HG02870 (cell line): ENCODE measurements at regions not wholly inside any gene's neighbourhood (a gene's known extent, or its start where the extent isn't known, plus 50 kb on each side); places are given as distances from the start of the nearest gene placed in this dataset.
"Not testable (repeated sequence)": the region's sequence is repeated elsewhere in the genome, so short reads cannot be mapped to it uniquely, and the experiment has no call there.

Source experiments
- ATAC-seq: cut with Tn5 transposase; IDR thresholded peaks from one replicate; pipeline ENCODE4 v1.9.1; 2021; ENCODE audit warnings: mild to moderate bottlenecking, moderate library complexity; ENCODE audit not compliant: unreplicated experiment

DNA sequence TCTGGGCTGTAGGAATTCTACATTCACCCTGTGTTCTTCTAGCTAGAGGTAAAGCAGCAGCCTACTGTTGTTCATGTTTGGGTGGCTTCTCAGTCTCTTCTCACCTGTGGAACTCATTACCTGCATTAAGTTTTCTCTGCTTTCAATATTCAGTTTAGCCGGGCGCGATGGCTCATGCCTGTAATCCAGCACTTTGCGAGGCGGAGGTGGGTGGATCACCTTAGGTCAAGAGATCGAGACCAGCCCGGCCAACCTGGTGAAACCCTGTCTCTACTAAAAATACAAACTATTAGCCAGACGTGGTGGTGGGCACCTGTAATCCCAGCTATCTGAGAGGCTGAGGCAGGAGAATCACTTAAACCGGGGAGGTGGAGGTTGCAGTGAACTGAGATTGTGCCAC, 139.8 kb upstream of the UBE2E3 start:
- no peak for ATAC-seq

DNA sequence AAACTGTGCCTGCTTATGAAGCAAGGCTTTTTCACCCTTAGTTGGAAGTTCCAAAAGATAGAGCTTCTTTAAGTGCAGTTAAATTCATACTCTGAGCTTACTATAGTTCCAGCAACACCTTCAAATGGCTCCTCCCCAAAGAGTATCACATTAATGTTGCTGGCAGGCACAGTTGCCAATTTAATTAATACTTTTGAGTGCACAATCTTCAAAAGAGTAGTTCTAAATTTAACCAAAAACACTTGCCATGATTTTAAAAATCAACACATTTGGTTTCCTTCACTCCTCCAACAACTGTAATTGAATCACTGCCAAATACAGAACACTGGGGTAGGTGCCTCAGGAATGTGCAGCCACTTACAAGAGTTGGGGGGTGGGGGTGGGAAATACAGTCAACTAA, 150.6 kb upstream of the UBE2E3 start:
- no peak for ATAC-seq

DNA sequence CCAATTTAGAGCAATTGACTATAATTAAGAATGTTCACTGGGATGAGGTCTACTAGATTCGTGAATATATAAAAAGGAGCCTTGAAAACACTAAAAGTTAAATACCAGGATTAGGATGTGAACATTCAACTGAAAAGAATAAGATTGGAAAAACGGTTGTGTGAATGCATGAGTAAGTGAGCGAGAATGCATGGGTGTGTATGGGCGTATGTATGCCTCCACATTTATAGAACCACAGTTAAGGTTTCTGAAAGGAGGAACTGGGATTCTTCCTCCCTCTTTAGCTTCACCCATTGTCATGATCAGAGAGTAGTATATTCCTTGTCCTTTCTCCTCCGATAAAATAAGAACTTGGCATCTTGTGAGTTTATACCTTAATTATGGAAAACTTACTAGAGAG, 151.1 kb upstream of the UBE2E3 start:
- no peak for ATAC-seq

DNA sequence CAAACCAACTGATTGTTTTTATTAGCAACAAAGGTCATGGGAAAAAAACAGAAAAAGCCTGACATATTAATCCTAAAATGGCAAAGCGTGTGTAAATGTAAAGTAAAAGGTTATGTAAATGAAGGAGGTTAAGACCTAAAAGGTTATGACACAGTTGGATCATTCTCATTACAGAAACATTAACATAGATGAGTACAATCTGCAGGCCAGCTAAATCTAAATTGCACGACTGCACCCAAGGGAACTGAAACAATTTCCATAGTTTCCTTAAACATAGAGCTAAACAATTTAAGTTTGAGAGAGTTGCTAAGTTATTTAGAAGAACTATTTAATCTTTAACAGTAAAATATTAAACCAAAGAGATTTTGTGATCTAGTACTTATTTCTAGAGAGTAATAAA, 151.6 kb upstream of the UBE2E3 start:
- no peak for ATAC-seq

DNA sequence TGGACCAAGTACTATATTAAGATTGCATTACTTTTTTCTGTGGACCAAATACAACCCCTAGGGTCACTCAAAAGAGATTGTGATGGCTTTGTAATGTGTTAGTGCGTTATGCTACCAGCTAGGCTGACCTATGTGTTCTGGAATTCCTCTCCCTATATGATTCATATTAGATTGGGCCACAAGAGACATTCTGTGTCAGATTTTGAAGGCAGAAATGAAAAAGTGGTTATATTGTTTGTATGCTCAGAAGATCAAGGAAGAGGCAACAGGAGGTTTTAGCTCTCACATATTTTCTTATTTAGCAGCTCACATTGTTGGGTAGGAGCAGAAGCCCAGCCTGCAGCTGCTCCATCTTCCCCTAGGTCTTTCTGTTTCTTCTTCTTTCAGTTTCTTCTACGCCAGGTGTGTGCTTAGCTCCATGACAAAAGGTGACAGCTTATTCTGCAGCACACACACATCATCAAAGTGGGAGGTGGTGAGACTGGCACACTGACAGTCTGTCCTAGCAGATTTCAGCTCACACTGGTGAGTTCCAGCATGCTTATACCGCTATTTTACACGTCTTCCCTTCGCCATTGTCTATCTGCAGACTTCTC, 156.8 kb upstream of the UBE2E3 start:
- no peak for ATAC-seq

DNA sequence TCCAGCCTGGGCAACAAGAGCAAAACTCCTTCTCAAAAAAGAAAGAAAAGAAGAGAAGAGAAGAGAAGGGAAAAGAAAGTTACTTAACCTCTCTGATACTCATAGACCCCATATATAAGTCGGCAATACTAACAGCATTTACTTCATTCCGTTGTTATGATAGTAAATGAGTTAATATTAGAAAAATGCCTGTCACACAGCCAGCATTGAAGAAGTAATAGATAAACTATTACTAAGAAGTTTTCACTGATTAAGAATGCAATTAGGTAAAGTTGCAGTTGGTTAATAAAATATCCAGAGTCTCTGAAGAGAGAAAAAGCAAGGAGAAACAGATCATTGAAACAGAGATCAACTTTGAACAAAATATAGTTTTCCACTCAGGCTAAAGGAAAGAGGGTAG, 161.3 kb upstream of the UBE2E3 start:
- ATAC-seq, result no peak

DNA sequence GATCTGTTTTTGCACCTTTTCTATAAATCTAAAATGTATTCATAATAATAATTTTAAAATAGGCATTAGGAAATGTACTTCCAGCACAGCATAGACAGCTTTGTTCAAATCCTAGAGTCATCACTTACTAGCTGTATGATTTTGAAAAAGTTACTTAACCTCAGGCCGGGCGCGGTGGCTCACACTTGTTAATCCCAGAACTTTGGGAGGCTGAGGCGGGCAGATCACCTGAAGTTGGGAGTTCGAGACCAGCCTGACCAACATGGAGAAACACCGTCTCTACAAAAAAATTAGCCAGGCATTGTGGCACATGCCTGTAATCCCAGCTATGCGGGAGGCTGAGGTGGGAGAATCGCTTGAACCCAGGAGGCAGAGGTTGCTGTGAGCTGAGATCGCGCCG, 161.7 kb upstream of the UBE2E3 start:
- not testable (repeated sequence) for ATAC-seq

DNA sequence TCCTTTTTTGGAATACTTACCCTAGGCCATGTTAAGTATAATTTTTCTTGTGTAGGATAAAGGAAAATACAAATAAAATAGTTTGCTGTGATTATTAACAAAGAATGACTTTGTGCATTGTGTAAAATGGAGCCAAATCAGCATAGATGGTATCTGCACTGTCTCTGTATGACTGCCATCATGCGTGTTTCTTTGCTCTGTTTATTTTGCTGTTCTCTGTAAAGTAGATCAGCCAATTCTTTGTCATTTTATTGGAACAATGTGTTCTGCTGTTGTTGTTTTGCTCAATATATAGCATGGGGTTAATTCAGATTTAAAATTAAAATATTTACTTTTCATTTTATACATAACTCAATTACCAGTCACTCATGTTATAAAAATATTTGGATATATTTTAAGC, 181.3 kb upstream of the UBE2E3 start:
- no peak for ATAC-seq

DNA sequence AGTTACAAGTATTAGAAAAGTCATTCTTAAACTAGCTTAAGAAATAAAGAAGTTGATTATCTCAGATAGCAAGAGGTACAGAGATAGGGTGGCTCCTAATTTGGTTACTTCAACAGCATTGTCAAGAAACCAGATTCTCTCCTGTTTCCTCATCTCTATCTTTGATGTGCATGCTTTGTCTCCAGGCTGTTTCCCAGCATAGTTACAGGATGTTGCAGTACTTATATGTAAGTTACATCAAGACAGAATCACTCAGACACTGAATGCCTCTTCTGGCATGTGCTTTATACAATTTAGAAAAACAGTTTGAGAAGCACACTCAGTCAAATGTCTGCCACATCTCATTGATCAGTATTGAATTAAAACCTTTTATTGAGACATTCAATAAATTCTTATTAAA, 189.5 kb upstream of the UBE2E3 start:
- no peak for ATAC-seq

DNA sequence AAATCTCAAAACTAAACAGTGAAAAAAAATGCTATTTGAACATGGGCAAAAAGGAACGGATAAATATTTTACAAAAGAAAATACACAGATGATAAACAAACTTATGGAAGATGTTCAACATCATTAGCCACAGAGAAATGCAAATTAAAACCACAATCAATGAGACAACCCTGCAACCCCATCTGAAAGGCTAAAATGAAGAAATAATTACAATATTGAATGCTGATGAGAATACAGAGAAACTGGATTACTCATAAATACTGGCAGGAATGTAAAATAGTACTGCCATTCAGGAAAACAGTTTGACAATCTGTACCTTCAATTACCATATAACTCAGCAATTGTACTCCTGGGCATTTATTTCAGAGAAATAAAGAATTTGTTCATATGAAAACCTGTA, 193.1 kb upstream of the UBE2E3 start:
- no peak for ATAC-seq

DNA sequence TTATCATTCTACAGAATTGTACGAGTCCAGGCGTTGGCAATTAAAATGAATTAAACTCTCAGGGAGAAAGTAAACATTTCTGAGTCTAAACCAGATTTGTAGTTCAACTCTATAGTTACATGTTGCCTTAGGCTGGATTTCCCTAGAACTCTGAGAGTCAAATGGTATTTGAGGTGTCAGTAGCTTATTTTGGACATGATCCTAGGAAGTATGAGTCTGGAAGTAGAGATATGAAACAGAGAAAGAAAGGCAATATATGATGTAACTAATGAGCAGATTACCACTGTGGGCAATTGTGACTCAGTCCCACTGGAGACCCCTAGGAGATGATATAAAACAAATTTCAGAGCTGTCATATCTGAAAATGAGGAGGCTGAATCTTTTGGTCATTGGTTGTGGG, 199.1 kb upstream of the UBE2E3 start:
- no peak for ATAC-seq

DNA sequence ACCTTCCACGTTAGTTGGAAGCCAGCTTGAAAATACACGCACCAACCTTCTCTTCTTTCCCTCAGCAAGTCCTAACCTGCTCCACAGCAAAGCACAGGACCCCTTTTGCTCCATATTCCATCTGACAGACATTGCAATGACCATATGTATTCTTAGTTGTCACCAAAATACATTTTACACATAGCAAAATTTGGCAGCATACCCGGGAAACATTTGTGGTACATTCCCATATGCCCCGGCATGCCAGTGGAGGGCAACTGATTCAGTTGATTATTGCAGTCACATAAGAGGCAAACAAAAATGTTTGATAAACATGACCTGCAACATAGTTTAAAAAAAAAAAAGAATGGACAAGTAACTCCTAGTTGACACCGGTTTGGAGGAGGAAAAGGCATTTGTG, 202.1 kb upstream of the UBE2E3 start:
- ATAC-seq, result no peak

DNA sequence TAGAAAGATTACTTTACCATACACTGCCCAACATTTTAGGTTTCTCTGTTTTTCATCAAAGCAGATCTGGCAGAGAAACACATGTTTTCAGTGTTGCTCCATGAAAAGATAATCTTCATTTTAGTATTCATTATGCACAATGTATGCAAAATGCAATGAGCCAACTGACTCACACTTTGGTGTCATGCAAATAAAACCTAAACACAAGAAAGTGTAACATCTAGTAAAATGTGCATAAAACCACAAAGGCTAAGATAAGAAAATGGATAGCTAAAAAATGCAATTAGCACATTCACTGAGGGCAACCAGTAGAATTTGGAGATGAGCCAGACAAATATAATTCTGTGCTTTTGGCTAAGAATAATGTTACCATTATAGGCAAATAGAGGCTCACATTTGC, 203.5 kb upstream of the UBE2E3 start:
- no peak for ATAC-seq

DNA sequence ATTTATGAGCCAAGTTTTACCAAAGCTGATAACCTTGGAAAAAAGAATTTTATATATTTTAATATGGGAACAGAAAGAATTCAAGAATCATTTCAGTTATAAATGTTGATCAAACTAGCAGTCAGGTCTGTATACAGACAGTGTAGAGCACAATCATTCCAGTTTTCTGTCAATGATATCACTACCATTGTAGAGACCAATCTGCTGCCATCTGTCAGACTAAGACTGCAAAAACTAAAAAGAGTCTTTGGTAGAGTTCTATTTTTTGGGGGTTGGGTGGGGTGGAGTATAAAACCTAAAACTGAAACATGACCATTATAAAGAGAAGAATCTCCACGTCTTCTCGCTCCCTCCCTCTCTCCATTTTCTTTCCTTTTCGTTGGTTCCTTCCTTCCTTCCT, 204.7 kb upstream of the UBE2E3 start:
- ATAC-seq, result no peak

DNA sequence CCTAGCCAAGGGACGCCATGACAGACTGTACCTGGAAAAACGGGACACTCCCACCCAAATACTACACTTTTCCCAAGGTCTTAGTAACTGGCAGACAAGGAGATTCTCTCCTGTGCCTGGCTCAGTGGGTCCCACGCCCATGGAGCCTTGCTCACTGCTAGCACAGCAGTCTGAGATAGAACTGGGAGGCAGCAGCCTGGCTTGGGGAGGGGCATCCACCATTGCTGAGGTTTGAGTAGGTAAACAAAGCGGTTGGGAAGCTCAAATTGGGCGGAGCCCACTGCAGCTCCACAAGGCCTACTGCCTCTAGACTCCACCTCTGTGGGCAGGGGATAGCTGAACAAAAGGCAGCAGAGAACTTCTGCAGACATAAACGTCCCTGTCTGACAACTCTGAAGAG, 215.1 kb upstream of the UBE2E3 start:
- ATAC-seq, result not testable (repeated sequence)

DNA sequence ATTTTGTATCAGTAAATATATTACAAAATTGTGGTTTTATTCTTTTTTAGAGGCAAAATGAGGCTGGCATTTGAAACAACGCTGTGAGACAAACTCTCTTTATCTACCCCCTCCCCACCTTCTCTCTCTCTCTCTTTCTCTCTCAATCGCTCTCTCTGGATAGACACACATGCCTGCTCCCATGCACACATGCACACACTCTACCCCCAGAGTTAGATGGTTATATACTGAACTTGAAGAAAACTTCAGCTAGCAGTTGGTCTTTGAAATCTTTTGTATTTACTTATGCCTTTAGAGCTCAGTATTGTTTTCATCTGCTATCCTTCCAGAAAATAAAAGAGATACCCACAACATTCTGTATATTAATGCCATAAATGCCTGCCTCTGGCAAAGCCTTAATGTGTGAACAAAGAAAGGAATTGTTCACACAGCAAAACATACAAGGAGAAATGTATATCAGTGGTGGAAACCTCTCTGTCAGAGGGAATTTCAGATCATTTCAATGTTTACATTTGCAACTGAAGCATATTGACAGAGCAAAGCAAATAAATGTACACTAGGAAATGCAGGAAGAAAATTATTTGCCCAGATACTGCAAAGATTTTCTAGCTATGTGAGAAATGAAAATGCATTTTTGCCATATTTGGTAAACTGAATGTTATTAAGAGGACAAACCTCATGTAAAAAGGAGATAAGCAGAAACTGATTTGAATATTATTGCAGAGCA, 217.0 kb upstream of the UBE2E3 start:
- no peak for ATAC-seq

DNA sequence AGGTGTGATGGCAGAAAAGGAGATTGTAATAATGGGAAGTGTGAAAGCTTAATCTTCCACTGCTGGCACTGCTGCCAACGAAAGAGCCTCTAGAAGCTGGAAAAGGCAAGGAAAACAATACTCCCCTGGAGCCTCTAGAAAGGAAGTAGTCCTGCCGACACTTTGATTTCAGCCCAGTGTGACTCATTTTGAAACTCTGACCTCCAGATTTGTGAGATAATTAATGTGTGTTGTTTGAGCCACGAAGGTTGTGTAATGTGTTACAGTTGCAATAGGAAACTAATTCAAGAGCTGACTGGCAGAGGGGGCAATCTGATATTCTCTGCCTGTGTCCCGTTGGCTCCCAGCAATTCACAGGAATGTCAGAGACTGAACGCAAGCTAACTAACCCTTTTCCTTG, 219.2 kb upstream of the UBE2E3 start:
- no peak for ATAC-seq

DNA sequence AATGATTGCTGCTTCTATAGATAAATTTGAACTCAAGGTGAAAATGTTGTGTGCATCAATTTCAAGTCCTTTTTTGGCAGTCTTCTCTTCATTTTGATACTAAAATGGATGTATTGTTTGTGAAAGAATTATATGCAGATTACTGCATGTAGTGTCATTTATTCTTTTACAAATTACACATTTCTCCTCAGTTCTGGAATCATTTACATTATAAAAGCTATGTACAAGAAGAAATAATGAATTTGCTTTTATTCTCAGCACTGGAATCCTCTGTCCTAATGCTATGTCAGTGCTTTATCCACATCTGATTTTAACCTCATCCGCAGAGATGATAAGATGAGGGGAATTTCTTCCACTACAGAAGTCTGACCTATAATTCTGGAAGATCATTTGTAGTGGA, 220.8 kb upstream of the UBE2E3 start:
- ATAC-seq, result no peak

DNA sequence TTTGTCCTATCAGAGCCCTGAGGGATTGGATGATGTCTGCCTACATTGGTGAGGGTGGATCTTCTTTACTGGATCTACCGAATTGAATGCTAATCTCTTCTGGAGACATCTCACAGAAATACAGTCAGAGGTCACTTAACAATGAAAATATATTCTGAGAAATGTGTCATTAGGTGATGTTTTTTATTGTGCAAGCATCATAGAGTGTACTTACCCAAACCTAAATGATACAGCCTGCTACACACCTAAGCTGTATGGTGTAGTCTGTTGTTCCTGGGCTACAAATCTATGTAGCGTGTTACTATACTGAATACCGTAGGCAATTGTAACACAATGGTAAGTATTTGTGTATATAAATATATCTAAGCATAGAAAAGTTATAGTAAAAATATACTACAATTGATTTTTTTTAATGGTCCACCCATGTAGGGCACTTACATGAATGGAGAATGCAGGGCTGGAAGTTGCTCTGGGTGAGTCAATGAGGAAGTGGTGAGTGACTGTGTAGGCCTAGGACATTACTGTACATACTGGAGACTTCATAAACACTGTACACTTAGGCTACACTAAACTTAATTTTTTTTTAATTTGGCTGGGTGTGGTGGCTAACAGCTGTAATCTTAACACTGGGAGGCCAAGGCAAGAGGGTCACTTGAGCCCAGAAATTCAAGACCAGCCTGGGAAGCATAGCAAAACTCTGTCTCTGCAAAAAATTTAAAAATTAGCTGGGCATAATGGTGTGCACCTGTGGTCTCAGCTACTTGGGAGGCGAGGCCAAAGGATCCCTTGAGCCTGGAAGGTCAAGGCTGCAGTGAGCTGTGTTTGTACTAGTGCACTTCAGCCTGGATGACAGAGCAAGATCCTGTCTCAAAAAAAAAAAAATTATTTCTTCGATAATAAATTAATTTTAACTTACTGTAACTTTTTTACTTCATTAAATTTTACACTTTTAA, 226.3 kb upstream of the UBE2E3 start:
- ATAC-seq, result no peak

DNA sequence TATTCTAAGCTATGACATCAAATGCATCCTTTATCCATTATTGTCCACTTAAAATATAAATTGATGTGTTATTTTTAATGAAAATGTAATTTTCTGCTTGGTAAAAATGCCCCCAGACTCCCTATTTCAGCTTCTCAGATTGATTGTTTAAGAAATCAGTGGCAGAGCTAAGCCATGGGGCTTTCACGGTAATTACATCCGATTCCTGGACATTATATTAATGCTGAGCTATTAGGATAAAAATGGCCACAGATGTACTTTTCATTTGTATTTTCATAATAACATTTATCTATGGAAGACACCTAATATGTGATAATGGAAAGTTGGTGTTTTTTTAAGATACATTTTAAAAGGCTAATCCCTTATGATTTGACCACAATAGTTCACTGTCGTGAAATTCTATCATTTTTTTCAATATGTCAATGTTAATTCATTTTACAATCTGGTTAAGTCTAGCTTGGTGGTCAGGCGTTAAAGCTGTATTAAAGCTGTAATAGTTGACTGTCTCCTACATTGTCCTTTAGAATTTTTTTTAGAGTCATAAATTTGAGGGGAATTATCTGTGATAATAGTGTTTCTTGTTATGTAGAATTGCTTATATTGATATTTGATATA, 229.0 kb upstream of the UBE2E3 start:
- ATAC-seq, result no peak

DNA sequence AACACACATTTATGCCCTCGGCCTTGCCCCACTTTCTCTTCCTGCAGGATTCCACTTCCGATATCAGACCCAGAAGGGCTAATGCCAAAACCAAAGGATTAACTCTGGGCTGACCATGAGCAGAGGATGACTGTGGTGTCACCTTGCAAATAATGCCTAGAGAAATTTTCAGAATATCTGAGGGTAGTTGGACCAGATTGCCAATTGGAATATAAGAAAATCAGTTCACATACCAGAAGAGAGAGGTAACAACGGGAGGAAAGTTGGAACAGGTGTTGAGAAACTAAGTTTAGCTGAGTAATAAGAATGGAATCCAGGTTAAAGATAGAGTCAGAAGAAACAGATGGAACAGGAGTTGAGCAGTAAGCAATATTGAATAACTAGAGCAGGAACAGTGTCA, 232.7 kb upstream of the UBE2E3 start:
- ATAC-seq, result no peak
